ENCODE measurements at regions not wholly inside any gene's neighbourhood (a gene's known extent, or its start where the extent isn't known, plus 50 kb on each side); places are given as distances from the start of the nearest gene placed in this dataset.

GRCh38 chr9:110066929-110067716, 140.8 kb downstream of the C9orf152 start:
- H3K4me1 ChIP-seq = no peaks in the 10 kb centered on the region
- H3K27me3 ChIP-seq = no peaks in the 10 kb centered on the region
- 48 to 52% methylated on average over 6 of the region's 6 CpGs for WGBS, 2 donors
- H3K27ac ChIP-seq = no peak overlapping the region
- intact Hi-C loops (cut with DNase I; ENCODE audit: low total_unique reads) = no loop called here
- no peaks in the 10 kb centered on the region for H3K9me3 ChIP-seq
- no peak for DNase-seq
- H3K36me3 ChIP-seq (ENCODE audit: low read depth, missing control alignments) = no peaks in the 10 kb centered on the region
- no peak for TF ChIP-seq CTCF (IDR thresholded peaks at IDR 0.05)
- no peak for TF ChIP-seq POLR2A (IDR thresholded peaks at IDR 0.05)
- H3K4me3 ChIP-seq = no peak overlapping the region

DNA sequence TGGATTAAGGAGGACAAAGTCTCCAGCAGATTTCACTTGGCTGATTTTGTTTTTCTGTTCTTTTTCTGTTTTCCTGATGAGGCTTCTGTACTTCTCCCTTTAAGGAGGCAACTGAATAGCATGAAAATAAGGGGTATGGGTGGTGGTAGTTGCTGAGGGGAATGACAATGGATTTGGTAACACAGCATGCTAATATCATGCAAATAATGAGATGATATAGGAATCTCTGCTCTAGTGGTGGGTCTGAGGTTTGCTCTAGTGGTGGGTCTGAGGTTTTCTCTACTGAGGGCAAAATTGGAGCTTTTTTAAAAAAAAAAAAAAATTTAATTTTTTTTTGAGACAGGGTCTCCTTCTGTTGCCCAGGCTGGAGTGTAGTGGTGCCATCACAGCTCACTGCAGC, 139.7 kb downstream of the C9orf152 start:
- no peak overlapping the region for H3K27ac ChIP-seq

DNA sequence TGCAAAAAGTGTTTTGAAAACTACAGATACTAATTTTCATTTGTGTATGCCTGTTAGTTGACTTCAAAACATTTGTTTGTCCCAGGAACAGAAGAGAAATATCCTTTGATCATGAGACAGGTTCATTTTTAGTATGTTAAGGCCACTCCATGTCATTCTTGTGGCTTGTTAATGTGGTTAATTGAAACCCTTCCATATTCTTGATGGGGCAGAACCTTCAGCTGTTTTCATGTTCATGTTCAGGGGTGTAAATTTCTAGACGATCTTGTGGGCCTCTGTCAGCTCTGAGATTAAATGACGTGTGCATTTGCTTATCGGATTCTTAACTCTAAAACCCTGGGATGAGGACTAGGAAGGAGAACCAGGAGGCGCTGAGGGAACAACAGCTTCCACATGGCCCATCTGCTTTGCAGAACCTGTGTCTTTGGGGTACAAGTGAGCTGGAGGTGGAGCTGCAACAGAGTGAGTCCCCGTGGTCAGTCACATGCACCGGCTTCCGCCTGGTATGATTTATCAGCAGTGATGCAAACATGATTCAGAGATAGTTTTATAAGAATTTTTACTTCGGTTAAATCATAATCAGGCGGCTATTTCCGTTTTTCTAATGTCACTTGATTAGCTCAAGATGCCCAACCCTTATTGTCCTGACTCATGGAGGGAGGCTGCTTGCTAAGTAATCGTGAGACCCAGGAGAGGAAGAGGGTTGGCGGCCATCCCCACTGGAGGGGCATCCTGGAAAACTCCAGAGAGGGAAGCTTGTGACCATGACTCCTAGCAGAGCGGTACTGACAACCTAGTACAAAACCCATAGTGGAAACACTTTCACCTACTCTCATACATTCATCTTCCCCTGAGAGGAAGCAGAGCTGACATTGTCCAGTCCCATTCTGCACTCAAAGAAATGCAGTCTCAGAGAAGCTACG, 138.4 kb downstream of the C9orf152 start:
- DNase-seq = peak; percentile 22
- Histone ChIP-seq H3K4me3 (no peak overlapping the region), H3K27ac (no peak overlapping the region), H3K4me1 (no peaks in the 10 kb centered on the region), H3K36me3 (ENCODE audit: low read depth, missing control alignments) (no peaks in the 10 kb centered on the region), H3K9me3 (no peaks in the 10 kb centered on the region), H3K27me3 (no peaks in the 10 kb centered on the region)
- 70% methylated on average over 14 of the region's 14 CpGs for WGBS, 2 donors
- TF ChIP-seq POLR2A (IDR thresholded peaks at IDR 0.05) (no peak), CTCF (IDR thresholded peaks at IDR 0.05) (no peak)
- intact Hi-C loops (cut with DNase I; ENCODE audit: low total_unique reads) = no loop called here

More for the DNA sequence above, 139.7 kb downstream of the C9orf152 start:
- no peaks in the 10 kb centered on the region for H3K27me3 ChIP-seq
- DNase-seq = no peak
- no peak overlapping the region for H3K4me3 ChIP-seq
- intact Hi-C loops (cut with DNase I; ENCODE audit: low total_unique reads) = no loop called here
- no peaks in the 10 kb centered on the region for H3K36me3 ChIP-seq (ENCODE audit: low read depth, missing control alignments)
- TF ChIP-seq CTCF (IDR thresholded peaks at IDR 0.05) (no peak), POLR2A (IDR thresholded peaks at IDR 0.05) (no peak)
- H3K4me1 ChIP-seq = no peaks in the 10 kb centered on the region
- H3K9me3 ChIP-seq = no peaks in the 10 kb centered on the region

- WGBS, 2 donors = 81 to 96% methylated on average over 5 of the region's 5 CpGs
- intact Hi-C loops (cut with DNase I; ENCODE audit: low total_unique reads) = no loop called here
- TF ChIP-seq CTCF (IDR thresholded peaks at IDR 0.05) (no peak), POLR2A (IDR thresholded peaks at IDR 0.05) (no peak)
Measured at GRCh38 chr9:110072597-110073355, 135.2 kb downstream of the C9orf152 start.

More at GRCh38 chr9:110072597-110073355, 135.2 kb downstream of the C9orf152 start:
- no peak for DNase-seq
- Histone ChIP-seq H3K4me1 (no peaks in the 10 kb centered on the region), H3K9me3 (no peaks in the 10 kb centered on the region), H3K27me3 (no peaks in the 10 kb centered on the region), H3K36me3 (ENCODE audit: low read depth, missing control alignments) (no peaks in the 10 kb centered on the region), H3K27ac (no peak overlapping the region), H3K4me3 (no peak overlapping the region)

All from testis (tissue), 2 donors.